ENCODE measurements at regions not wholly inside any gene's neighbourhood (a gene's known extent, or its start where the extent isn't known, plus 50 kb on each side); places are given as distances from the start of the nearest gene placed in this dataset.

DNA sequence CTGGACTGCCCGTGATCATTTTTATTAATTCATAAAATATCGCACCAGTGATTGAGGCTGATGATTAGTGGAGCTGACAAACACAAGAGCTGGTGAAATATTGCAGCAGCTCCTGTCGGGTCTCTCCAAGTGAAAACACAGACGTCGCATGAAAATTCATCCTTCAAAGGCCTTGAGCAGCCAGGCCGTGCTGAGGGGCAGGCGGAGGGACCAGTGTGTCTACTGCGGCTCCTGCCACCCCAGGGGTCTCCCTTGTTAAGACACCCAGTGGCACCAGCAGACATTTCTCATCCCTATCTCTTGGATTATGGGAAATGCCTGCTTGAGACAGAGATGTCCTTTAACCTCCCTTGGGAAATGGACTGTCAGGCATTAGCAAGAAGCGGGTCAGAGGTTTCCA is 289.4 kb upstream of the TLE3 start:
- TF ChIP-seq, protein P1, sequence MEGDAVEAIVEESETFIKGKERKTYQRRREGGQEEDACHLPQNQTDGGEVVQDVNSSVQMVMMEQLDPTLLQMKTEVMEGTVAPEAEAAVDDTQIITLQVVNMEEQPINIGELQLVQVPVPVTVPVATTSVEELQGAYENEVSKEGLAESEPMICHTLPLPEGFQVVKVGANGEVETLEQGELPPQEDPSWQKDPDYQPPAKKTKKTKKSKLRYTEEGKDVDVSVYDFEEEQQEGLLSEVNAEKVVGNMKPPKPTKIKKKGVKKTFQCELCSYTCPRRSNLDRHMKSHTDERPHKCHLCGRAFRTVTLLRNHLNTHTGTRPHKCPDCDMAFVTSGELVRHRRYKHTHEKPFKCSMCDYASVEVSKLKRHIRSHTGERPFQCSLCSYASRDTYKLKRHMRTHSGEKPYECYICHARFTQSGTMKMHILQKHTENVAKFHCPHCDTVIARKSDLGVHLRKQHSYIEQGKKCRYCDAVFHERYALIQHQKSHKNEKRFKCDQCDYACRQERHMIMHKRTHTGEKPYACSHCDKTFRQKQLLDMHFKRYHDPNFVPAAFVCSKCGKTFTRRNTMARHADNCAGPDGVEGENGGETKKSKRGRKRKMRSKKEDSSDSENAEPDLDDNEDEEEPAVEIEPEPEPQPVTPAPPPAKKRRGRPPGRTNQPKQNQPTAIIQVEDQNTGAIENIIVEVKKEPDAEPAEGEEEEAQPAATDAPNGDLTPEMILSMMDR (IDR thresholded peaks at IDR 0.05) = no peak
- TF ChIP-seq POLR2A (IDR thresholded peaks at IDR 0.05) = no peak
